ENCODE measurements at regions not wholly inside any gene's neighbourhood (a gene's known extent, or its start where the extent isn't known, plus 50 kb on each side); places are given as distances from the start of the nearest gene placed in this dataset.

- TF ChIP-seq CTCF (IDR thresholded peaks at IDR 0.05) (no peak), POLR2AphosphoS5 (IDR thresholded peaks at IDR 0.05; ENCODE audit: insufficient read depth in 1 of 2, low read depth in 1 of 2) (no peak)
Measured at GRCh38 chr17:71658996-71659395, 461.8 kb upstream of the SOX9 start.

Measured in vagina (tissue), 2 donors.